HG02642 (cell line): ENCODE measurements at regions not wholly inside any gene's neighbourhood (a gene's known extent, or its start where the extent isn't known, plus 50 kb on each side); places are given as distances from the start of the nearest gene placed in this dataset.

Experiments used
- ATAC-seq: cut with Tn5 transposase; IDR thresholded peaks from one replicate; pipeline ENCODE4 v1.9.1; 2021; ENCODE audit warnings: mild to moderate bottlenecking; ENCODE audit not compliant: unreplicated experiment, poor library complexity

- no peak for ATAC-seq
These were observed 95.4 kb downstream of the DIPK2A start for GRCh38 chr3:144067059-144067458.

- ATAC-seq = no peak
These were observed 102.1 kb downstream of the DIPK2A start for GRCh38 chr3:144073698-144074097.

GRCh38 chr3:144079634-144080033, 108.0 kb downstream of the DIPK2A start:
- no peak for ATAC-seq

- no peak for ATAC-seq
These were observed 113.3 kb downstream of the DIPK2A start for GRCh38 chr3:144084929-144085328.

GRCh38 chr3:144085964-144086363, 114.3 kb downstream of the DIPK2A start:
- ATAC-seq = no peak

GRCh38 chr3:144096016-144096415, 124.4 kb downstream of the DIPK2A start:
- no peak for ATAC-seq

- no peak for ATAC-seq
These were observed 125.5 kb downstream of the DIPK2A start for GRCh38 chr3:144097163-144097562.

- ATAC-seq = no peak
These were observed 127.1 kb downstream of the DIPK2A start for GRCh38 chr3:144098691-144099090.

GRCh38 chr3:144102421-144102820, 130.8 kb downstream of the DIPK2A start:
- ATAC-seq = no peak

- no peak for ATAC-seq
These were observed 132.6 kb downstream of the DIPK2A start for GRCh38 chr3:144104186-144104585.

- no peak for ATAC-seq
These were observed 133.1 kb downstream of the DIPK2A start for GRCh38 chr3:144104679-144105078.

GRCh38 chr3:144105542-144105941, 133.9 kb downstream of the DIPK2A start:
- no peak for ATAC-seq

- ATAC-seq = no peak
These were observed 135.3 kb downstream of the DIPK2A start for GRCh38 chr3:144106970-144107369.

GRCh38 chr3:144107923-144108322, 136.3 kb downstream of the DIPK2A start:
- no peak for ATAC-seq

- ATAC-seq = peak; percentile 95
These were observed 138.3 kb downstream of the DIPK2A start for GRCh38 chr3:144109944-144110343.

GRCh38 chr3:144112036-144112435, 140.4 kb downstream of the DIPK2A start:
- no peak for ATAC-seq

GRCh38 chr3:144112437-144112836, 140.8 kb downstream of the DIPK2A start:
- no peak for ATAC-seq

- no peak for ATAC-seq
These were observed 143.1 kb downstream of the DIPK2A start for GRCh38 chr3:144114767-144115166.

GRCh38 chr3:144119633-144120032, 148.0 kb downstream of the DIPK2A start:
- no peak for ATAC-seq

GRCh38 chr3:144121661-144122060, 150.0 kb downstream of the DIPK2A start:
- no peak for ATAC-seq

GRCh38 chr3:144127014-144127413, 155.4 kb downstream of the DIPK2A start:
- ATAC-seq = no peak

GRCh38 chr3:144127700-144128099, 156.1 kb downstream of the DIPK2A start:
- ATAC-seq = peak; percentile 19
